Vagina (tissue), 2 donors: ENCODE measurements at regions not wholly inside any gene's neighbourhood (a gene's known extent, or its start where the extent isn't known, plus 50 kb on each side); places are given as distances from the start of the nearest gene placed in this dataset.

ENCODE experiments used
- CTCF ChIP-seq, 3 experiments: fragments of 450-650 bp in 2 of 3; fragments of 200-600 bp in 1 of 3; sonication (generic) in 1 of 3; IDR thresholded peaks; one replicate each; pipeline ENCODE4 v1.5.1; 2017 to 2019; ENCODE audit warnings: antibody characterized with exemption in 3 of 3, mild to moderate bottlenecking in 2 of 3, moderate library complexity in 2 of 3
- POLR2A ChIP-seq, 2 donors: fragments of 450-650 bp; IDR thresholded peaks; one replicate each; pipeline ENCODE4 v1.6.1; 2017; ENCODE audit warnings: antibody characterized with exemption in 2 of 2, mild to moderate bottlenecking in 2 of 2, moderate library complexity in 2 of 2
- POLR2AphosphoS5 ChIP-seq, 2 donors: sonication (generic); formaldehyde crosslinking; IDR thresholded peaks; one replicate each; pipeline ENCODE4 v1.9.0; 2017; ENCODE audit warnings: antibody characterized with exemption in 2 of 2, mild to moderate bottlenecking in 2 of 2, low read depth in 1 of 2; ENCODE audit not compliant: insufficient read depth in 1 of 2

- TF ChIP-seq CTCF (IDR thresholded peaks at IDR 0.05): no peak
- TF ChIP-seq POLR2A (IDR thresholded peaks at IDR 0.05): no peak
- no peak for TF ChIP-seq POLR2AphosphoS5 (IDR thresholded peaks at IDR 0.05; ENCODE audit: insufficient read depth in 1 of 2, low read depth in 1 of 2)
These were observed 58.4 kb upstream of the TSPAN5 start for GRCh38 chr4:98716796-98717195.
